Skeletal muscle tissue (tissue), 3 donors: ENCODE measurements at regions not wholly inside any gene's neighbourhood (a gene's known extent, or its start where the extent isn't known, plus 50 kb on each side); places are given as distances from the start of the nearest gene placed in this dataset.
"Not testable (repeated sequence)": the region's sequence is repeated elsewhere in the genome, so short reads cannot be mapped to it uniquely, and the experiment has no call there.

Source experiments
- H3K27ac ChIP-seq: one replicate; pipeline ENCODE4 v1.7.0; 2013; ENCODE audit warnings: mild to moderate bottlenecking, low read depth, low read length, inconsistent platforms
- H3K27me3 ChIP-seq, 3 donors: one replicate each; pipeline ENCODE4 v1.7.0; 2013; ENCODE audit warnings: low read length in 3 of 3; ENCODE audit not compliant: control insufficient read depth in 3 of 3, insufficient read depth in 3 of 3
- H3K36me3 ChIP-seq, 3 donors: one replicate each; pipeline ENCODE4 v1.7.0; 2013; ENCODE audit warnings: low read length in 3 of 3; ENCODE audit not compliant: control insufficient read depth in 3 of 3, insufficient read depth in 3 of 3
- H3K4me1 ChIP-seq, 3 donors: one replicate each; pipeline ENCODE4 v1.7.0; 2013; ENCODE audit warnings: low read length in 3 of 3, mild to moderate bottlenecking in 3 of 3; ENCODE audit not compliant: control insufficient read depth in 3 of 3, insufficient read depth in 3 of 3
- H3K4me3 ChIP-seq, 3 donors: one replicate each; pipeline ENCODE4 v1.7.0; 2013; ENCODE audit warnings: low read length in 3 of 3
- H3K9ac ChIP-seq, 3 donors: one replicate each; pipeline ENCODE4 v1.7.0; 2013; ENCODE audit warnings: low read length in 3 of 3, mild to moderate bottlenecking in 3 of 3, moderate library complexity in 2 of 3, low read depth in 1 of 3
- H3K9me3 ChIP-seq, 3 donors: one replicate each; pipeline ENCODE4 v1.7.0; 2013; ENCODE audit warnings: low read length in 3 of 3; ENCODE audit not compliant: control insufficient read depth in 3 of 3
- donor health status: Osteomylitis.

GRCh38 chr22:49383909-49384308 is 443.8 kb downstream of the BRD1 start:
- not testable (repeated sequence) for H3K9ac ChIP-seq, H3K27ac ChIP-seq, H3K4me1 ChIP-seq, H3K36me3 ChIP-seq, H3K9me3 ChIP-seq, H3K4me3 ChIP-seq
- H3K27me3 ChIP-seq: peaks cover 0 to 27% (median 6%) of the 10 kb centered on the region in 3 donors

- Histone ChIP-seq H3K27me3 (peaks cover 0 to 35% (median 8%) of the 10 kb centered on the region in 3 donors), H3K9me3 (no peaks in the 10 kb centered on the region), H3K4me1 (no peaks in the 10 kb centered on the region), H3K4me3 (no peak overlapping the region), H3K27ac (no peak overlapping the region), H3K9ac (no peak overlapping the region), H3K36me3 (no peaks in the 10 kb centered on the region)
These were observed 445.3 kb downstream of the BRD1 start for GRCh38 chr22:49382451-49382735.

GRCh38 chr22:49381595-49382450 is 445.9 kb downstream of the BRD1 start:
- no peaks in the 10 kb centered on the region for H3K4me1 ChIP-seq
- no peaks in the 10 kb centered on the region for H3K36me3 ChIP-seq
- H3K27ac ChIP-seq: no peak overlapping the region
- H3K9ac ChIP-seq: no peak overlapping the region
- H3K9me3 ChIP-seq: no peaks in the 10 kb centered on the region
- peaks cover 0 to 38% (median 11%) of the 10 kb centered on the region in 3 donors for H3K27me3 ChIP-seq
- no peak overlapping the region for H3K4me3 ChIP-seq

GRCh38 chr22:49380828-49381114 is 446.9 kb downstream of the BRD1 start:
- Histone ChIP-seq H3K27ac (no peak overlapping the region), H3K9ac (no peak overlapping the region), H3K9me3 (no peaks in the 10 kb centered on the region), H3K4me3 (no peak overlapping the region), H3K36me3 (no peaks in the 10 kb centered on the region), H3K27me3 (peaks cover 0 to 38% (median 11%) of the 10 kb centered on the region in 3 donors), H3K4me1 (no peaks in the 10 kb centered on the region)

GRCh38 chr22:49380095-49380827 is 447.4 kb downstream of the BRD1 start:
- Histone ChIP-seq H3K36me3 (no peaks in the 10 kb centered on the region), H3K27me3 (peaks cover 0 to 38% (median 11%) of the 10 kb centered on the region in 3 donors), H3K4me3 (no peak overlapping the region), H3K4me1 (no peaks in the 10 kb centered on the region), H3K9ac (no peak overlapping the region), H3K9me3 (no peaks in the 10 kb centered on the region), H3K27ac (no peak overlapping the region)

- Histone ChIP-seq H3K4me3 (no peak overlapping the region), H3K27ac (no peak overlapping the region), H3K27me3 (peaks cover 2 to 49% (median 11%) of the 10 kb centered on the region in 3 donors), H3K4me1 (no peaks in the 10 kb centered on the region), H3K9ac (no peak overlapping the region), H3K36me3 (no peaks in the 10 kb centered on the region), H3K9me3 (peaks cover 0 to 3% (median 2%) of the 10 kb centered on the region in 3 donors)
These were observed 450.4 kb downstream of the BRD1 start for GRCh38 chr22:49377306-49377705.

- Histone ChIP-seq H3K4me1 (no peaks in the 10 kb centered on the region), H3K27me3 (peaks cover 8 to 49% (median 26%) of the 10 kb centered on the region in 3 donors), H3K27ac (no peak overlapping the region), H3K9ac (no peak overlapping the region), H3K9me3 (peaks cover 0 to 3% (median 2%) of the 10 kb centered on the region in 3 donors), H3K4me3 (no peak overlapping the region), H3K36me3 (no peaks in the 10 kb centered on the region)
These were observed 453.9 kb downstream of the BRD1 start for GRCh38 chr22:49373801-49374226.

GRCh38 chr22:49373289-49373666 is 454.4 kb downstream of the BRD1 start:
- no peak overlapping the region for H3K9ac ChIP-seq
- H3K27ac ChIP-seq: no peak overlapping the region
- no peaks in the 10 kb centered on the region for H3K36me3 ChIP-seq
- H3K9me3 ChIP-seq: peaks cover 0 to 3% (median 2%) of the 10 kb centered on the region in 3 donors
- no peak overlapping the region for H3K4me3 ChIP-seq
- peaks cover 11 to 51% (median 26%) of the 10 kb centered on the region in 3 donors for H3K27me3 ChIP-seq
- H3K4me1 ChIP-seq: no peaks in the 10 kb centered on the region

- Histone ChIP-seq H3K36me3 (no peaks in the 10 kb centered on the region), H3K9ac (no peak overlapping the region), H3K9me3 (peaks cover 0 to 3% (median 2%) of the 10 kb centered on the region in 3 donors), H3K27me3 (peaks cover 11 to 50% (median 26%) of the 10 kb centered on the region in 3 donors), H3K27ac (no peak overlapping the region), H3K4me1 (no peaks in the 10 kb centered on the region), H3K4me3 (no peak overlapping the region)
These were observed 455.0 kb downstream of the BRD1 start for GRCh38 chr22:49372530-49373288.

GRCh38 chr22:49372111-49372529 is 455.6 kb downstream of the BRD1 start:
- no peaks in the 10 kb centered on the region for H3K4me1 ChIP-seq
- H3K9ac ChIP-seq: no peak overlapping the region
- H3K36me3 ChIP-seq: no peaks in the 10 kb centered on the region
- H3K4me3 ChIP-seq: no peak overlapping the region
- H3K27ac ChIP-seq: no peak overlapping the region
- H3K27me3 ChIP-seq: peaks cover 10 to 48% (median 26%) of the 10 kb centered on the region in 3 donors
- peaks cover 0 to 3% (median 2%) of the 10 kb centered on the region in 3 donors for H3K9me3 ChIP-seq
